Stimulated activated CD4-positive, alpha-beta T cell treated with anti-CD3 and anti-CD28 coated beads, Interleukin-1b, Interleukin-23, amount 100 ng/mL, for 4 hours (primary cell): ENCODE measurements at regions not wholly inside any gene's neighbourhood (a gene's known extent, or its start where the extent isn't known, plus 50 kb on each side); places are given as distances from the start of the nearest gene placed in this dataset.

Experiments
- DNase-seq, 2 donors: peaks; one replicate each; pipeline ENCODE4 v3.0.0-alpha.2; 2020; ENCODE audit warnings: low read depth in 2 of 2

DNA sequence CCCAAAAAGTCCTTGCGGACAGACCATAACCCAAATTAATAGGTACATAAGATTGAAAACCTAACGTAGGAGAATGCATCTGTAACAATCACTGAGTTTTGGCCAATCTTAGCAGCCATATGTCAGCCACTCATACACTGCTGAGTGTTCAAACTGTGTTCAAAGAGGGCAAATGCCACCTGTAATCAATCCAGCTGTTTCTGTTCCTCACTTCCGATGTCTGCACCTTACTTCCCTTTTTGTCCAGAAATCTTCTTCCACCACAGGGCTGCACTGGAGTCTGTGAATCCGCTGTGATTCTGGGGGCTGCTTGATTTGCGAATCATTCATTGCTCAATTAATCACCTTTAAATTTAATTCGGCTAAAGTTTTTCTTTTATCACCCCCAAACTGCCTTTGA, 263.9 kb downstream of the ICE1 start:
- DNase-seq, result no peak

DNA sequence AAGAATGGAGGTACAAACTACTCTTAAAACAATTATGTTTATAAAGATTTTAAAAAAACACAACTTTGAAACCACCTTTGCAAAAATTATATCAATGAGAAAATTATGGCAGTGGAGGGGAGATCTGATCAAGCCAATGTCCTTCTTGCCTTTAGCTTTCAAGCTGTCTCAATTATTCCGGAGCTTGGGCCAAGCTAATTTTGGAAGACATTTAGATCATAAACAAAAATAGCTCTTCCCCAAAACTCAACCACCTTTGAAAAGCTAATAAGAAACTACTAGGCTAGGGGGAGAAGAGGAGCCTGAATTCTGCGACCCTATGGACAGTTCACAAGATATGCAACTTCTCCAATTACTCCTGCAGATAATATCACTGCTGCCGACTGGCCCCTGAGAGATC, 263.3 kb downstream of the ICE1 start:
- no peak for DNase-seq

DNA sequence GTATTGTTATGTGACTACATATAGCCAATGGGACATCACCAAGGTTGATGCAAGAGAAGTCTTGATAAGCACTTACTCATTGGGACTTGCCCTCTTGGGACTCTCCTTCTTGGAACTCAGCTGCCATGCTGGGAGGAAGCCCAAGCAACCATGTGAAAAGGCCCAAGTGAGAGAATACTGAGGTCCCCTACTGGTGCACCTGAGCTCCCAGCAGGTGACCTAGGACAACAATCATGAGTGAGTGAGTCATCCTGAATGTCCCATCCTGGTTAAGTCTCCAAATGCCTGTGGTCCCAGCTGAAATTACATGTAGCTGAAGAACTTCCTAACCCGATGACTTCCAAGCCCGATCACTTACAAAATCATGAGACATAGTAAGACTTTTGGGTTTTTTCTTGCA, 260.7 kb downstream of the ICE1 start:
- no peak for DNase-seq

DNA sequence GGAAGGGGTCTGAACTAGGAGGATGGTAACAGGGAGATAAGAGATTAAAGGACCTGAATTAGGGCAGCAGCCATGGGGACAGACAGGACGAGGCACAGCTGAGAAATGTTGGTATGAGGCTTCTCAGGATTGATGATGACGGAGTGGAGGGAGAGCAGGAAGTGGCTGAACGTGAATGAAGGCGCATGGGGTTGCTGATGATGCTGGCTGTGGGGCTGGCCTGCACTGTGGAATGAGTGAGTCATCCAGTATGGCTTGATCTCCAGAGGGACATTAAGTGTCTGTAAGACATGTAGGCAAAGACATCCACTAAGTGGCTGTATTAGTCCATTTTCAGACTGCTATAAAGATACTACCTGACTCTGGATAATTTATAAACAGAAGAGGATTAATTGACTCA, 256.4 kb downstream of the ICE1 start:
- no peak for DNase-seq

DNA sequence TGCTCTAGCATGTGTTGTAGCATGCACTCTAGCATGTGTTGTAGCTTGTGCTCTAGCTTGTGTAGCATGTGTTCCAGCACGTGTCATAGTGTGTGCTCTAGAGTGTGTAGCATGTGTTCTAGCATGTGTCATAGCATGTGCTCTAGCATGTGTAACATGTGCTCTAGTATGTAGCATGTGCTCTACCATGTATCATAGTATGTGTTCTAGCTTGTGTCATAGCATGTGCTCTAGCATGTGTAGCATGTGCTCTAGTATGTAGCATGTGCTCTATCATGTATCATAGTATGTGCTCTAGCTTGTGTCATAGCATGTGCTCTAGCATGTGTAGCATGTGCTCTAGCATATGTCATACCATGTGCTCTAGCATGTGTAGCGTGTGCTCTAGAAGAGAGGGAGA, 255.3 kb downstream of the ICE1 start:
- DNase-seq, result no peak

DNA sequence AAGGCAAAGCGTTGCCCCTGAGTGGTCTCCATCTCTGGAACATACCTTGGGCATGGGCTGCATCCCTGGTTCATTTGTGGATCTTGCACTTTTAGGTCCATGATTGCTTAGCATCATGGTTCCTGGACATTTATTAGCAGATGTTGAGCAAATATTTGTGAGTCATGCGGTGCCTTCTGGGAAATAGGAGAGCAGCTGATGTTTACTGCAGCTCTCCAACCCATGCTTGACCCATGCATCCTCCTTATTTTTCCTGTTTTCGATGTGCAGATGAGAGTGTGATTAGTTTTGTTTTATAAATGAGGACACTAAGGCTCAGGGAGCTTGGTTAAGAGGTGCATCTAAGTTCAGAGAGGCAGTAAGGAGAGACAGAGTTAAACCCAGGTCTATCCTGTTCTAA, 253.7 kb downstream of the ICE1 start:
- no peak for DNase-seq

DNA sequence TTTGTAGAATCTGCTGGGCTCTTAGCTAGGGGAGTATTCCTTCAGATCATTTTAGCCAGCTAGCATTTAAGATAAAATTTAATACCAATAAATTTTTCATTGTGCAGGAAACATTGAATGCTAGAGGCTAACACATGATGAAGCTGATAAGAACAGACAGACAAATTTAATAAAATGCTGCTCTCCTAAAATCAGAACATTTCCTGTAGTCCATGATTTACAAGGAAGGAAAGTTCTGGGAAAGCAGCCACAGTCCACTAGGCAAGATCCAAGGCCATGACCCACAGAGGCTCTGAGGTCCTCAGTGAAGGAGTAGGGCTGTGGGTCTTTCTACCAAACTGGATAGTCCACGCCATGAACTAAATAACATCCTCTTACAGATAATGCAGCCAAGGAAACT, 253.0 kb downstream of the ICE1 start:
- DNase-seq, result no peak

DNA sequence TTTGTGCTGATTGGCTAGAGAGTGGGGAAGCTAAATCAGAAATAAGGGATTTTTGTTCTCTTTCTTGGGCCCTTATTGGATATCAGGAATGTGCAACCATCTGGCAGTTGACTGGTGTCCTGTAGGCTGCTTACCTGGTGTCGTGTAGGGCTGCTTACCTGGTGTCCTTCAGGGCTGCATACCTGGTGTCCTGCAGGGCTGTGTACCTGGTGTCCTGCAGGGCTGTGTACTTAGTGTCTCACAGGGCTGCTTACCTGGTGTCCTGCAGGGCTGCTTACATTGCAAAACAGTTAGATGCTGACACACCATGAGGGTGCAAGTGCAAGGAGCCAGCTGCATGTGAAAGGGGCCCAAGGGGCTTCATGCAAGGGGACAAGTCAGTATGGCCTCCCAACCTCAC, 249.3 kb downstream of the ICE1 start:
- no peak for DNase-seq

DNA sequence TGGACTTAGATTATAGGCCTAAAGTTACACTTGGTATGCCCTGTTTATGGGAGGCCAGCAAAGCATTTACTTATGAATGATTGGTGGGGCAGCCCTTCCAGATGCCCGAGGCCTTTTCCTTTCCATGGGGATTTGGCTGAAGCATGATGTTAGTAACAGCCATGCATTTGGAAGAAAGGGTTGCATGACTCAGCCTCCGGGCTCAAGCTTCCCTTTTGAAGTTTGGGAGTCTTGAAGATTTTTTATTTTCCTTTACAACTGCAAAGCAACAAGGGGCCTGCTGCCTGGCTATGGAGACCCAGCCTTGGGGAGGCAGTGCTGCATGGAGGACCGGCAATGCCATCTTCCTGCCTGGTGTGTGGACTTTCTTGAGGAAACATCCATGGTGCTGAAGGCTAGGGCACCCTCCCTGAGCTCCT, 244.7 kb downstream of the ICE1 start:
- no peak for DNase-seq

DNA sequence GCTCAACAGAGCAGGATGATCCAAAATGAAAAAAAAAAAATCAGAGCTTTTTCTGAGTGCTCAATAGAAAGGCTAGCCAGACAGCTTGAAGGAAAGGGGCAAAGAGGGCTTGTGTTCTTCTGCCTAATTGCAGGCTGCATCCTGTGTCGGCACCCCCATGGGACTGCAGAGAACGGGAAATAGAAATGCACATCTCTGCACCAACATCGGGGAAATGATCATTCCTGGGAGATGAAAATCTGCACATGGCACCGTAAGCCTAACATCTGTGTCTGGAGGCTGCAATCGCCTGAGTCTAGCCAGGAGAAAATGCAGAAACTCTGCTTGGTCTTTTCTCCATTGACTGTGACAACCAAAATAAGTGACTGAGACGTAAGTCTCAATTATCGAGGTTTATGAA, 243.9 kb downstream of the ICE1 start:
- DNase-seq, result no peak

DNA sequence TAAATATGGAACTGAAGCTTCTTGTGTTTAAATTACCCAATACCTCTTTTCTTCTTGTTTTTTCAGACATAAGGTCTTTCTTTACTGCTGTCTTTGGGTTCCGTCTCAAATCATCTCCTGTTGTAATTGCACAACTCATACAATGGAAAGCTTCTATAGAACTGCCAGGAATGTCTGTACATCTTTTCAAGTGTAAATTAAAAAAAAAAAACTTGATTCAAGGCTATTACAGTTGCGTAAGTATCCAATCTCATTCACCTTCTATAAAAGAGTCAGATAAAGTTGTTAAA, 243.5 kb downstream of the ICE1 start:
- no peak for DNase-seq

DNA sequence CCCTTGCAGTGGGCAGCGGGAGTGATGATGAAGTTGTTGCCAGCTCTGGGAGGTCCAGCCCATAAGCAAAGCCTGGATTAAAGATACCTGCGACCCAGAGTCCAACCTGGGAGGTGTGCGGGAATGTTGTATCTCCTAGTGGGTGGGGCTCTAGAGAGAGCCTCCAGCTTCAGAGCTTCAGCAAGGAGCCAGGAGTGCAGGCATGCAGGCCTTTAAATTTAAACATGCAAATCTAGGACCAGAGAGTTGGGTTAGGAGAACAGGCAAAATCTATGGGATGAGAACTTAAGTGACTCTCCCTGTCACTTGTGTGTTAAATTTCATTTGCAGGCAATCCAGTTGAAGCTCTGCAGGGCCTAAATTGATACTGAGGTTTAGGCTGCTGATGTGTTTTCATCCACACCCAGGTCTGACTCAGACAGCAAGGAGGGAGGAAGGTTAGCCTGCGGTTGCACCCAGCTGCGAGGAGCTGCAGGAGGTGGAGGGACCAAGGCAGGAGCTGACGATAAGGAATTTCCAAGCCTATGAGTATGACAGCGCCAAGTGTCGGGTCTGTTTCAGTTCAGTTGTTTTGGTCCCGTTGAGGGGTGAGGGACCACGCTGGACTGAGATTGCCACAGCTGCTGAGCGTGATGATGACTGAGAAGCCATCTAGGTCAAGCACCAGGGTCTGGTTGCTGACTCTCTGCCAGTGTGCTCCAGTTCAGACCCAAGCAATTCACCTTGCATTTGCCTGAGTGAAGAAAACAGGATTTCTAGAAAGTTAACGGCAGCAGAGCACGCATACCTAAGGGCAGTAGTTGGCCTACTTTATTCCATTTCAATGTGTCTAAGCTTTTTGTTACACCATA, 243.0 kb downstream of the ICE1 start:
- no peak for DNase-seq

DNA sequence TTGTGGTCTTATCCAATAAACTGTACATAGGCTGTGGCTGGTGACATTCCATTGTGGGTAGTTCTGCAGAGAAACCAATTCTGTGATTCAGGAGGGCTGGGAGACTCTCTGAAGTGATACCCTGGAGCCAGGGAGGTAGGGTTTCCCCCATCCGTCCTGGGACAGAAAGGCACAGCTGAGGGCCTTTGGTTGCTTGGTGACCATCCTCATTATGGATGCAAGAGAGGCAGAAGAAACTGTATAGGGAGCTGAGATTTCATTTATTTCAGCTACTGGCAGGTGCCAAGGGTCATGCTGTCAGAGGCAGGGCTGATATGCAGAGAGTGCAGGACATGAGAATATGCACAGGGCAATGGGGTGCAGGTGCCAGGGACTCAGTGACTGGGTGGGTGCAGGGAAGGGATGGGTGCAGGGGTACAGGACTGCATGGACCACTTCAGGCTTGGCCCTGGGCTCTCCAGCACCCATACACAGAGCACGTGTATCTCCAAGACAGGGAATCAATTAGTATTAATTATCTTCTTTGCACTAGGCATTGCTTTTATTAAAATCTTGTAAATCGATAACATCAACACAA, 236.5 kb downstream of the ICE1 start:
- no peak for DNase-seq

DNA sequence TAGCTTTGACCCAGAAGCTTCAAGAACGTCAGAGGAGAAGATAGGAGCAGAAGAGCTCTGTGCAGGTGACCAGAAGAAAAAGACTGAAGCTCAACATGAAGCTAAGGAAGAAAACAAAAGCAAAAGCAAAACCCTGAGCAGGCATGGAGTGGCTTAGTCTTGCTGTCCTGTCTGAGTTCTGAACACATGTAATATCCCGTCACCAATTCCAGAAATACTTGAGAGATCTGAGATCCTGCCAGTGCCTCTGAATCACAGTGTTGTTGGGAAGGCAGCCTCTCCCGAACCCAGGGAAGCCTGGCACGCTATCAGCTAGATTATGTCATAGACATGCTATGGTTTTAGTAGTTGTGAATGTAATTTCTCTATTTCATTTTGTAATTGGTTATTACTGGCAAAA, 235.7 kb downstream of the ICE1 start:
- DNase-seq, result no peak

DNA sequence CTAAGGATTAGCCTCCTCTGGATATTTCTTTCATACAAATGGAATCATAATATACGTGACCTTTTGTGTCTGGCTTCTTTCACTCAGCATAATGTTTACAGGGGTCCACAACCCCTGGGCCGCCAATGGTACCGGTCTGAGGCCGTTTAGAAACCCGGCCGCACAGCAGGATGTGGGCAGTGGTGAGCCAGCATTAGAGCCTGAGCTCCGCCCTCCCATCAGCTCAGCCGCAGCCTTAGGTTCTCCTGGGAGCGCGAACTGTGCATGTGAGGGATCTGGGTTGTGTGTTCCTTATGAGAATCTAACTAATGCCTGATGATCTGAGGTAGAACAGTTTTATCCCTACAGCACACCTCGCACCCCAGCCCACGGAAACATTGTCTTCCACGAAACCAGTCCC, 229.7 kb downstream of the ICE1 start:
- no peak for DNase-seq

DNA sequence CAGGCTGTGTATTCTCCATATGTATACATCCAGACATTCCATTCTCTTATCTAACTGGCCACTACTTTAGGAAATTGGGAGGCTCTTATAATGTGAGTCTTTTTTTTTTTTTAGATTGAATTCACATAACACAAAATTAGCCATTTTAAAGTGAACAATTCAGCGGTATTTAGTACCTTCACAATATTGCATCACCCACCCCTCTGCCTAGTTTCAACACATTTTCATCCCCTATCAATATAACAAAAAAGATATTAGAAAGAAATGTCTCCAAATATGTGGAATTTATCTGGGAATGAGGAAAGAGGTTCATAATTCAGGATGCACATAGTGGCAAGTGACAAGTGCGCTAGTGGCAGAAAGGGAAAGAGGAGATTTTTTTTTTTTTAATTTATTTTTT, 228.5 kb downstream of the ICE1 start:
- no peak for DNase-seq

DNA sequence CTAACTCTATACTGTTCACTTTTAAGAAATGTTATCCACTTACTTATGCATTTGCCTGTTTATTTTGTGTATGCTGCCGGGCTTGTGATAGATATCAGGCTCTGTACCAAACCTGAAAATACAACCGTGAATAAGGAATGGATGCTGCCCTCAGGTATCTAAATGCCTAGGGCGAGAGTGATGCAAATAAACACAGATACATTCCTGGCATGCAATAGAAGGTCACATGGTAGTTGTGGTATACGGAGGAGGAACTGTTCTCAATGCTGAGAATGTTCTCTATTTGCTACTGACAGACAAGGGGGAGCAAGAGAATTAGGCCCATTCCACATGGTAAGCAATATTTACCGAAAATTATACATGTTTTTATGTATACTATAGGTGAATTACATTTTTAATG, 227.8 kb downstream of the ICE1 start:
- DNase-seq, result no peak

DNA sequence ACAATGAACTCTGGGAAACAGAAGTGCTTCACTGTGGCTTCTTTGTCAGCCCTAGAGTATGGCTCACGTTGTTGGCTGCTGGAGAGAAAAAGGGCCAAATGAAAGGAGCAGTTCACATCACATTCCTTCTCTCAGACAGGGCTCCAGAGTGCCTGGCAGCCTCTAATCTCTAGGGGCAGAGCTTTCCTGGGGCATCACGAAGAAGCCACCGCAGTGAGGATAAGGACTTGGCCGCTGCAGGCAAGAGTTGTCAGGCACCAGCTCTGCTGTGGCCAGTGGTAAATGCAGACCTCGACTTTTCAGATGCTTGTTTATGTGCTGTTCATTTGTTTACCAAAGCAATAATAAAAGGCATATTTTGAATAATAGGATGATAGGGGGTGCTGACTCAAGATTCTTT, 227.2 kb downstream of the ICE1 start:
- no peak for DNase-seq

DNA sequence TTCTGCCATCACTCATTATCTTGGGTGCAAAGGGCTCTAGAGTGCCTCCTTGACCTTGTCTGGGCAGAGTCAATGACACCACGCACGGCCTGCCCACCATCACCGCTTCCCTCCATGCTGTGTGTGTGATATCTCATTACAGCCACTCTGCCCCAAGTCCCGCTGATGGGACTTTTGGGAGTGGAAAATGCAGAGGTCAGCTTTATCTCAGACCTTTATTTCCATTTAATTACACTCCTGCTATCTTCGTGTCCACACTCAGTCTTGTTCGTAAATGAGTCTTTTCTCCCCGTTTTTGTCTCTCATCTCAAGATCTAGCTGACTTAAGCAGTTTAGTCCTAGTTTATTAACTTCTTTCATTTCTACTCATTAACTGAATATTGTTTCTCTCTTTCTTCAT, 226.2 kb downstream of the ICE1 start:
- DNase-seq, result no peak

DNA sequence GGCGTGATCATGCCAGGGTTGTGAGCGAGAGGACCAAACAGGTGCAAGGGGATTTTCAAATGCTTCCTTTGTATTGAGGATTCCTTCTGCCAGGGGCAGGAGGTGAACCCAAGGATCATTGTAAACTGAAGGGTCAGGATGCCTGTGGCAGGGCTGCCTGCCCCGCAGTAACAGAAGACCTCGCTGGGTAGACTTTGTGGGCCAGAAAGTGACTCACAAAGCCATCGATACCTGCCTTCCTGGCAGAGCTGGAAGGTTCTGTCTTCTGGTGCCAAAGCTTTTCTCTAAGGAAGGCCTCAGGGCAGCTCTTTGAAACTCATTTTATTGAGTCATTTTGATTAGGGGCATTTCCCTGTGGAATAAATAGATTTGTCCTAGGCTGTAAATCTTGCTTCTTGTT, 223.4 kb downstream of the ICE1 start:
- no peak for DNase-seq

DNA sequence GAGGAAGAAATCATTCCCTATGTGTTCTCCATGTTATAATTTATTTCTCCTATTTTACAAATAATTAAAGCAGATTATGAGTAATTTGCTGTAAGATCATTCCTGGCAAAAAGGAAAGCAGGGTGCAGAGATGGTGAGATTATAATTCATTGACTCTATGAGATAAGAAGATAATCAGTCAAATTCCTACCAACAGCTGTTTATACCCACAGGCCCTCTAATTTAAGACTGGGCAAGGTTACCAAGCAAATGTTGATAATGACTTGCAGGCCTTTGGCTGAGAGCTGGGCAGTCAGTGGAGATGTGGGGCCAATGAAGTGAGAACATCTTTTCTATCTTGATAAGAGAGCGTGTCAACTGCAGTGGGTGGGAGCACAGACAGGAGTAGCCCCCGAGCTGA, 222.7 kb downstream of the ICE1 start:
- DNase-seq, result no peak

DNA sequence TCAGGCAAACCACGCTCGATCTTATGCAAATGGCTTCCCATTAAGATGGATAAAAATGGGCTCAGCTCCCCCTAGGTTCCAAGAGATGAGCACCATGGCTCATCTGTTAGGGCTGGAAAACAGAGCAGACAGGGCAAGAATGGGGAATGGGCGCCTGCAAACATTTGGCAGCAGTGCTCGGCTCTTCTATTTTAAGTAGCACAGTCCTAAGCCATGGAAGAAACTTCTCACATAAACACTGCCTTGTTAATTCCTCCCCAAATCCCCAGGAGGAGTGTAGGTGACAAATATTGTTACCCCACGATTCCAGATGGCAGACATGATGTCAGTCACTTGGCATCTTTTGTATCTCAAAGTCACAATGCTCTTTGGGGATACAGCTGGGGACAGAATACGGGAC, 221.8 kb downstream of the ICE1 start:
- no peak for DNase-seq

DNA sequence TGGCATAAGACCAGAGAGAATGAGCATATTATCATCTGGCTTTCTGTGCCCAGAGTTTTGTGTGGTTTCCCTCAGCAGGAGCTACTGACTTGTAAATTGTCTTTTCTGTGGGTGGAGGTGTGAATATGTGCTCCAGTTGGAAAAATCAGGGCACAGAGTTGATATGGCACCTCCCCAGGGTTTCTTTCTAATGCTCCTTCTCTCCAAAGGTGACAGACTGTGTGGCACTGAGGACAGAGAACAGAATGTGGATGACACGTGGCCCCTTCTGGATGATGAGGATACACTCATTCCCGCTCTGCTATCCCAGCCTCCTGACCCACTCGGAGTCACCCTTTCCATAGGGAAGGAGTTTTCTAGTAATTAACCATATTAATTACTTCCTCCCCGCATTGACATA, 221.0 kb downstream of the ICE1 start:
- no peak for DNase-seq

DNA sequence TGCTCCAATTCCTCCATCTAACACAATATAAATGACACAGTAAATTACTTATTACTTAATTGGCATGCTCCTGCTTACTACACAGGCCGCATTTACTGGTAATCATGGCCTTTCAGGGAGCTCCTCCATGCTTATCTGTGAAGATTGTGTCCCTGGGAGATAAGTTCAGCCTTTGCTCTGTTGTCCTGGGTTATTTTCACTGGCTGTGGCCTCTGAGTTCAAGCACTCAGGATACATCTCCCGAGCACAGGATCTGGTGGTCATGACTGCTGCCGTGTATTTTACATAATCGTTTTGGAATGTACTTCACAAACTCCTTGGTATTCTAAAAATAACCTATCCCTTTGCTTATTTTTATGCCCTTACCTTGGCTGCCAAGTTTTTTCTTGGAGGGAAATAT, 215.7 kb downstream of the ICE1 start:
- DNase-seq, result no peak
